ENCODE measurements at regions not wholly inside any gene's neighbourhood (a gene's known extent, or its start where the extent isn't known, plus 50 kb on each side); places are given as distances from the start of the nearest gene placed in this dataset.

DNA sequence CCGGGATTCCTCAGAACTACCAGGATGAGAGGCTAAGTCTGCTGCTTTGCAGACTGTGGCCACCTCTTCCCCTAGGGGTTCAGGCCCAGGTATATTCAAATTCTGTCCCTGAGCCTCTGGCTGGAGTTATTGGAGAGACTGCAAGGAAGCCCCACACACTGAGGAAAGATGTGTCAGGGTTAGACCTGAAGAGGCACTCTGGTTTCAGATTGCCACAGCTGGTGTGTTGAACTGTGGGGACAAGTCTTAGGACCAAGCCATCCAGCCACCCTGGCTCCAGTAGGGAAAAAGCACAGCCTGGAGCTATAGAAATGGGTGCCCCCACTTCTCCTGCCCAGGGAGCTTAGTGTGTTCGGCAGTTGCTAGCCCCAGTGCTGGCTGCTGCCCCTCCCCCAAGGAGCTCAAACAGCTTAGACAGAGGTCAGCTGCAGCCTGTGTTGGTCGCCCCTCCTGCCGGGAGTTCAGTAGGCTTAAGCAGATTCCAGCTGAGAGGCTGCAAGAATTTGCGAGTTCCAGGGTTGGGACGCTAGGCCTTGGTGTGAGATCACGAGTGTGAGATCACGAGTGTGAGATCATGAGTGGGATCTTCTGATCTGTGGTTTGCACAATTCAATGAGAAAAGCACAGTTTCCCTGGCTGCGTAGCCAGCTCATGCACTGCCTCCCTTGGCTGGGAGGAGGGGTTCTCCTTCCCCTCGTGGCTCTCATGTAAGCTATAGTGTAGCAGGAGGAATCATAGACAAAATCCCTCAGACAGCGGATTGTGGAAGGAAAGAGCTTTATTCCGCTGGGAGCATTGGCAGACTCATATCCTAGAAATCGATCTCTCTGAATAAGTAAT lies 552.1 kb upstream of the CHORDC1 start:
- H3K4me1 Mint-ChIP-seq, result no peaks in the 10 kb centered on the region
- H3K36me3 Mint-ChIP-seq, result no peaks in the 10 kb centered on the region
- Histone ChIP-seq H3K27ac (ENCODE audit: low read depth, low read length) (no peak overlapping the region), H3K9me3 (ENCODE audit: low read length) (peaks cover 4% of the 10 kb centered on the region), H3K36me3 (ENCODE audit: insufficient read depth, low read length) (no peaks in the 10 kb centered on the region), H3K4me3 (ENCODE audit: low read length) (no peak overlapping the region), H3K4me1 (ENCODE audit: insufficient read depth, low read length) (no peaks in the 10 kb centered on the region), H3K27me3 (ENCODE audit: insufficient read depth, low read length, poor library complexity, severe bottlenecking) (no peaks in the 10 kb centered on the region)
- ChIA-PET CTCF (no interaction called here), POLR2A (no interaction called here)
- H3K4me3 Mint-ChIP-seq, result no peak overlapping the region
- peaks cover 8 to 24% (median 13%) of the 10 kb centered on the region in 5 donors for H3K9me3 Mint-ChIP-seq
- no peaks in the 10 kb centered on the region for H3K27me3 Mint-ChIP-seq
- no peak overlapping the region for H3K27ac Mint-ChIP-seq
- no peak for DNase-seq

DNA sequence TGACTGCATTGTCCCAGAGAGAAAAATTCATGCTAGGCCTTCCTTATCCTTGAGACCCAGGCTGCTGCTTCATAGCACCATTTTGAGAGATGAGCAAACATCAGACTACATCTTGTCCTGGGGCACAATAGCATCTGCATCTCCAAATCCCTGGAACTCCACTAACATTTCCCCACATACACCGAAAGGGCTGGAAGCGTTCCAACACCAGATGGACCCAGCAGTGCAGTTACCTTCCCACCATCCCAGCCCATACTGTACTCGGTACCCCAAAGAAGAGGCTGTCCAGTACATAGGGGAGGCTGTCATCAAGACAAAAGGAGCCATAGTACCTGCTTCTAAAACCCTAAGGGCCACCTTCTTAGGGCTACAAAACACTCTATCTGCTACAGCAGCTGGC lies 547.2 kb upstream of the CHORDC1 start:
- no peaks in the 10 kb centered on the region for H3K27me3 Mint-ChIP-seq
- no peak overlapping the region for H3K27ac ChIP-seq (ENCODE audit: low read depth, low read length)
- no peaks in the 10 kb centered on the region for H3K4me1 ChIP-seq (ENCODE audit: insufficient read depth, low read length)
- H3K36me3 Mint-ChIP-seq, result no peaks in the 10 kb centered on the region
- ChIA-PET POLR2A (no interaction called here), CTCF (no interaction called here)
- H3K27me3 ChIP-seq (ENCODE audit: insufficient read depth, low read length, poor library complexity, severe bottlenecking), result no peaks in the 10 kb centered on the region
- H3K36me3 ChIP-seq (ENCODE audit: insufficient read depth, low read length), result no peaks in the 10 kb centered on the region
- no peaks in the 10 kb centered on the region for H3K9me3 ChIP-seq (ENCODE audit: low read length)
- H3K4me3 Mint-ChIP-seq, result no peak overlapping the region
- no peak for DNase-seq
- H3K4me1 Mint-ChIP-seq, result no peaks in the 10 kb centered on the region
- no peak overlapping the region for H3K27ac Mint-ChIP-seq
- H3K9me3 Mint-ChIP-seq, result peaks cover 2 to 13% (median 10%) of the 10 kb centered on the region in 5 donors
- H3K4me3 ChIP-seq (ENCODE audit: low read length), result no peak overlapping the region

DNA sequence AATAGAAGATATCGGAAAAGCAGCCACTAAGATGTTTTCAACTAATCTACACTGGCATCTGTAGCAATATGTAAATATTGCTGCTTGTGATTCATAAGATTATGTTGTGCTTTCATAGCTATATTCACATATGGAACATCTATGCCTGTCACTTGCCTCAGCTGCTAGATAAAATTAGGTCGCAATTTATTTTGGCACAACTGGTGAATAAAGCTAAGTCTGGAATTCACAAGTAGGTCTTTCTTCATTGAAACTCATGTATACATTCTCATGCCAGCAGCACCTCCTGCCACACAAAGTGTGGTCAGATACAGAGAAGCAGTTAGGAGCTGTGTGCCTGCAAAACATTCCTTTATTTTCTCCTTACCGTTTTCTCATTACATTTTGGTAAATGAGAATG lies 543.3 kb upstream of the CHORDC1 start:
- no peaks in the 10 kb centered on the region for H3K36me3 Mint-ChIP-seq
- peaks cover 0 to 18% (median 3%) of the 10 kb centered on the region in 5 donors for H3K9me3 Mint-ChIP-seq
- H3K4me3 Mint-ChIP-seq, result no peak overlapping the region
- no peak overlapping the region for H3K27ac Mint-ChIP-seq
- ChIA-PET POLR2A (no interaction called here), CTCF (no interaction called here)
- Histone ChIP-seq H3K9me3 (ENCODE audit: low read length) (no peaks in the 10 kb centered on the region), H3K27ac (ENCODE audit: low read depth, low read length) (no peak overlapping the region), H3K4me1 (ENCODE audit: insufficient read depth, low read length) (no peaks in the 10 kb centered on the region), H3K4me3 (ENCODE audit: low read length) (no peak overlapping the region), H3K27me3 (ENCODE audit: insufficient read depth, low read length, poor library complexity, severe bottlenecking) (no peaks in the 10 kb centered on the region), H3K36me3 (ENCODE audit: insufficient read depth, low read length) (no peaks in the 10 kb centered on the region)
- no peaks in the 10 kb centered on the region for H3K4me1 Mint-ChIP-seq
- no peaks in the 10 kb centered on the region for H3K27me3 Mint-ChIP-seq
- DNase-seq, result no peak

DNA sequence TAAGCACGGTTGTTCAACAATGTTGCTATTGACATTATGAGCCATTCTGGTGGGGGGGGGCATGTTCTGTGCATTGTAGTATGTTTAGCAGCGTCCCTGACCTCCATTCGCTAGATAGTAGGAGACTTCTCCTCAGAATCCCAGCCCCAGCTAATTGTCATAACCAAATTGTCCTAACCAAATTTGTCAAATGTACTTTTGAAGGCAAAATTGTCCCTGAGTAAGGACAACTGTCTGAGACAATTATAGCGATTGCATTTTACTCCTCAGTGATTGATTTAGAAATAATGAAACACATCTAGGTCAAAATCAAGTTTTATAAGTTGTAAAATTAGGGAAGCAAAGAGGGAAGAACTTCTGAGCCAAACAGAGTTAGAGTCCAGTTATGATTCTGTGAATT lies 541.8 kb upstream of the CHORDC1 start:
- no peaks in the 10 kb centered on the region for H3K9me3 ChIP-seq (ENCODE audit: low read length)
- Mint-ChIP-seq H3K9me3 (peaks cover 0 to 18% (median 3%) of the 10 kb centered on the region in 5 donors), H3K4me1 (no peaks in the 10 kb centered on the region), H3K27me3 (no peaks in the 10 kb centered on the region), H3K36me3 (no peaks in the 10 kb centered on the region), H3K27ac (no peak overlapping the region), H3K4me3 (no peak overlapping the region)
- POLR2A ChIA-PET, result no interaction called here
- CTCF ChIA-PET, result no interaction called here
- no peaks in the 10 kb centered on the region for H3K4me1 ChIP-seq (ENCODE audit: insufficient read depth, low read length)
- H3K27ac ChIP-seq (ENCODE audit: low read depth, low read length), result no peak overlapping the region
- no peaks in the 10 kb centered on the region for H3K27me3 ChIP-seq (ENCODE audit: insufficient read depth, low read length, poor library complexity, severe bottlenecking)
- no peaks in the 10 kb centered on the region for H3K36me3 ChIP-seq (ENCODE audit: insufficient read depth, low read length)
- DNase-seq, result no peak
- H3K4me3 ChIP-seq (ENCODE audit: low read length), result no peak overlapping the region

DNA sequence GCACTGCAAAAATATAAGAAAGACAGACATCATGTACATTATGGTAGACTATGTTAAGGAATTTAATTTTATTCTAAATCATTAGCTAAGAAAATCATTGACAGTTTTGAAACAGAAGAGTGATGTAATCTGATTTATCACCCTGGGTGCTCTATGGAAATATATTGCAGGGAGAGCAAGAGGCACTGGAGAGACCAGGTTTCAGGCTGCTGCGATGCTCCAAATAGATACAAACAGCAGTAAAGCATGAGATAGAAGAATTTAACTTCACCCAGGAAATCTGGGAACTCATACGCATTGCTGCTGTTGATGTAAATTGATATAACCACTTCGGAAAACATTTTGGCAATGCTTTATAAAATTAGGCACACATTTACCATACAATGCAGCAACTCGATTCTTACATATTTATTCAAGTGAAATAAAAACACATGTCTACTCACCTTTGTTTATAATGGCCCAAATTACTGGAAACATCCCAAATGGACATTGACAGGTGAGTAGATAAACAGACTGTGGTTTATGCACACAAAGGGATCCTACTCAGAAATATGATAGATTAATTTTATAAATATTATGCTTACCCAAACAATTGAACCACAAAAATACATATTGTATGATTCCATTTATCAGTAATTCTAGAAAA lies 535.1 kb upstream of the CHORDC1 start:
- Mint-ChIP-seq H3K36me3 (no peaks in the 10 kb centered on the region), H3K27ac (no peak overlapping the region), H3K27me3 (no peaks in the 10 kb centered on the region), H3K4me1 (no peaks in the 10 kb centered on the region), H3K9me3 (peaks cover 0 to 11% (median 2%) of the 10 kb centered on the region in 5 donors), H3K4me3 (no peak overlapping the region)
- no peak for DNase-seq
- no peaks in the 10 kb centered on the region for H3K4me1 ChIP-seq (ENCODE audit: insufficient read depth, low read length)
- ChIA-PET CTCF (no interaction called here), POLR2A (no interaction called here)
- no peaks in the 10 kb centered on the region for H3K27me3 ChIP-seq (ENCODE audit: insufficient read depth, low read length, poor library complexity, severe bottlenecking)
- H3K9me3 ChIP-seq (ENCODE audit: low read length), result no peaks in the 10 kb centered on the region
- H3K27ac ChIP-seq (ENCODE audit: low read depth, low read length), result no peak overlapping the region
- H3K36me3 ChIP-seq (ENCODE audit: insufficient read depth, low read length), result no peaks in the 10 kb centered on the region
- no peak overlapping the region for H3K4me3 ChIP-seq (ENCODE audit: low read length)

DNA sequence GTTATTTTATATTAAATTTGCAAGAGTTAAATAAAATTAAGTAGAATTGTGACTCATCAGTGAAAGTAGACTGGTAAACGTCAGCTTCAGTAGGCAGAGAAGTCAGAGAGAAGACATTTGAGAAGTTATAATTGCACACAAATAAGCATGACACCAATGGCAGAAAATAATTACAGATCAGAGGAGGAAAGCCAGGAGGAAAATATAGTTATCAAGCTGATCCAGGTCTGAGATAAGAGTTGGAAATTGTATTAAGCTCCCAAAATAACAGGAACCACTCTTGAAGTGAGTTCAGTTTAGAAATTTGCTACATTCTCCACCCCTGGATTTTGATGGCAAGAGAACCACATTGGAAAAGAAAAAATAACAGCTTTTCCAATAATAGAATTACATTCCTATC lies 533.8 kb upstream of the CHORDC1 start:
- no peaks in the 10 kb centered on the region for H3K4me1 ChIP-seq (ENCODE audit: insufficient read depth, low read length)
- no peak overlapping the region for H3K4me3 ChIP-seq (ENCODE audit: low read length)
- Mint-ChIP-seq H3K27me3 (no peaks in the 10 kb centered on the region), H3K9me3 (peaks cover 2 to 16% (median 5%) of the 10 kb centered on the region in 5 donors), H3K4me1 (no peaks in the 10 kb centered on the region), H3K4me3 (no peak overlapping the region), H3K36me3 (no peaks in the 10 kb centered on the region), H3K27ac (no peak overlapping the region)
- no peaks in the 10 kb centered on the region for H3K36me3 ChIP-seq (ENCODE audit: insufficient read depth, low read length)
- no peak overlapping the region for H3K27ac ChIP-seq (ENCODE audit: low read depth, low read length)
- POLR2A ChIA-PET, result no interaction called here
- CTCF ChIA-PET, result no interaction called here
- no peaks in the 10 kb centered on the region for H3K27me3 ChIP-seq (ENCODE audit: insufficient read depth, low read length, poor library complexity, severe bottlenecking)
- no peak for DNase-seq
- H3K9me3 ChIP-seq (ENCODE audit: low read length), result no peaks in the 10 kb centered on the region

DNA sequence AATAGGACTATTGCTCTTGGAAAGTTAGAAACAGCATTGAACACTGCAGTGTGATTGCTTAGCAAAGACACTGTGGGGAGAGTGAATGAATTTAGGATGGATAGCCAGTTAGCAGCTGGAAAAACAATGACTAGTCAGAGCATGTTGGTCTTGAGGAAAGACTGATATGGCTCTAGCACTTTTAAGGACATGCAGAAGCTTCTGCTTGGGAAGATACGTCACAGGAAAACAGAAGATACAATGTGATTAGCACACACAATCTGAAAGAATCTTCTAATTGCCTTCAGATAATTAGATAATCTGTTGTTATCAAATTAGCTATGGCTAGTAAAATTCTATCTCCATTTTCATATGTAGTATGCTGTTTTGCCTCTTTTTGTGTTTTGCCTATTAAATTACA lies 530.7 kb upstream of the CHORDC1 start:
- Histone ChIP-seq H3K4me1 (ENCODE audit: insufficient read depth, low read length) (no peaks in the 10 kb centered on the region), H3K27ac (ENCODE audit: low read depth, low read length) (no peak overlapping the region), H3K9me3 (ENCODE audit: low read length) (no peaks in the 10 kb centered on the region), H3K27me3 (ENCODE audit: insufficient read depth, low read length, poor library complexity, severe bottlenecking) (no peaks in the 10 kb centered on the region), H3K36me3 (ENCODE audit: insufficient read depth, low read length) (no peaks in the 10 kb centered on the region), H3K4me3 (ENCODE audit: low read length) (no peak overlapping the region)
- DNase-seq, result no peak
- Mint-ChIP-seq H3K9me3 (peaks cover 2 to 25% (median 5%) of the 10 kb centered on the region in 5 donors), H3K27me3 (no peaks in the 10 kb centered on the region), H3K27ac (no peak overlapping the region), H3K4me1 (no peaks in the 10 kb centered on the region), H3K36me3 (no peaks in the 10 kb centered on the region), H3K4me3 (no peak overlapping the region)
- CTCF ChIA-PET, result no interaction called here
- POLR2A ChIA-PET, result no interaction called here

DNA sequence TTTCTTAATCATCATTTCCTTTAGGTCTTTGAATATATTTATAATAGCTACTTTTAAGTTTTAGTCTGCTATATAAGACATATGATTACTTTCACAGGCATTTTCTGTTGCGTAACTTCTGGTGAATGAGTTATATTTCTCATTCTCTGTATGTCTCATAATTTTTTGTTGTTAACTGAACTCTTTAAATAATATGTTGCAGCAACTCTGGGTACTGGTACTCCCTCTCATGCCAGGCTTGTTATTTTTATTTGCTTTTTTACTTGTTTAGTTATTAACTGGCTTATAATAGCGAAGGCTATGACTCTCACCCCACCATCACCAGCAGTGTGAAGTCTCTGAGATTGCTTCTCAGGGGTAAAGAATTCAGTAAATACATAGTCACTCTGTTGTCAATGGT lies 524.2 kb upstream of the CHORDC1 start:
- H3K4me3 ChIP-seq (ENCODE audit: low read length), result no peak overlapping the region

More for the DNA sequence above, 524.2 kb upstream of the CHORDC1 start:
- no peak overlapping the region for H3K4me3 Mint-ChIP-seq
- no peaks in the 10 kb centered on the region for H3K27me3 ChIP-seq (ENCODE audit: insufficient read depth, low read length, poor library complexity, severe bottlenecking)
- no peaks in the 10 kb centered on the region for H3K36me3 Mint-ChIP-seq
- H3K36me3 ChIP-seq (ENCODE audit: insufficient read depth, low read length), result no peaks in the 10 kb centered on the region
- ChIA-PET CTCF (no interaction called here), POLR2A (no interaction called here)
- H3K9me3 ChIP-seq (ENCODE audit: low read length), result no peaks in the 10 kb centered on the region
- H3K4me1 Mint-ChIP-seq, result no peaks in the 10 kb centered on the region
- no peak for DNase-seq
- no peaks in the 10 kb centered on the region for H3K27me3 Mint-ChIP-seq
- H3K27ac Mint-ChIP-seq, result no peak overlapping the region
- H3K4me1 ChIP-seq (ENCODE audit: insufficient read depth, low read length), result no peaks in the 10 kb centered on the region
- no peak overlapping the region for H3K27ac ChIP-seq (ENCODE audit: low read depth, low read length)
- H3K9me3 Mint-ChIP-seq, result peaks cover 2 to 34% (median 17%) of the 10 kb centered on the region in 5 donors

All from CD8-positive, alpha-beta memory T cell (primary cell).